DMS153 treated with DMSO at 0.1 percent for 48 hours (cell line): ENCODE measurements at regions not wholly inside any gene's neighbourhood (a gene's known extent, or its start where the extent isn't known, plus 50 kb on each side); places are given as distances from the start of the nearest gene placed in this dataset.
"Not testable (repeated sequence)": the region's sequence is repeated elsewhere in the genome, so short reads cannot be mapped to it uniquely, and the experiment has no call there.

Experiments
- DNase-seq: peaks from one replicate; lab custom pipeline; 2025; ENCODE audit not compliant: unreplicated experiment; lab: John Stamatoyannopoulos, UW

DNA sequence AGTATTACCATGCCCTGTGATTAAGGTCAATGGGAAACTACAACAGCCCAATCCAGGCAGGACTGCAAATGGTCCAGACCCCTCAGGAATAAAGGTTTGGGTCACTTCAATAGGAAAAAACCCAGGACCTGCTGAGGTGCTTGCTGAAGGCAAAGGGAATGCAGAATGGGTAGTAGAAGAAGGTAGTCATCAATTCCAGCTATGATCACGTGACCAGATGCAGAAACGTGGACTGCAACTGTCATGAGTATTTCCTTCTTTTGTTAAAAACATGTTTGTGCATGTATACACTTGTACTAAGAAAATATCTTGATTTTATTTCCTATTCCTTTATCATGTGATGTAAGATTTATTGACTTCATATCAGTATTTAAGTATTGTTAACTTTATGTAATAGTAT, 319.6 kb upstream of the FGF16 start:
- not testable (repeated sequence) for DNase-seq

DNA sequence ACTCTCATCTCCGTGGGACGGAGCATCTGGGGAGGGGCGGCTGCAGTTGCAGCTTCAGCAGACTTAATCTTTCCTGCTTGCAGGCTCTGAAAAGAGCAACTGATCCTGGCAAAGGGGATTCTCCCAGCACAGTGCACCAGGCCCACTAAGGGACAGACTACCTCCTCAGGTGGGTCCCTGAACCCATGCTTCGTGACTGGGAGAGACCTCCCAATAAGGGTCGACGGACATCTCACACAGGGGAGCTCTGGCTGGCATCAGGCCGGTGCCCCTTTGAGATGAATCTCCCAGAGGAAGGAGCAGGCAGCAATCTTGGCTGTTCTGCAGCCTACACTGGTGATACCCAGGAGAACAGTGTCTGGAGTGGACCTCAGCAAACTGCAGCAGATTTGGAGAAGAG, 303.3 kb upstream of the FGF16 start:
- no peak for DNase-seq

DNA sequence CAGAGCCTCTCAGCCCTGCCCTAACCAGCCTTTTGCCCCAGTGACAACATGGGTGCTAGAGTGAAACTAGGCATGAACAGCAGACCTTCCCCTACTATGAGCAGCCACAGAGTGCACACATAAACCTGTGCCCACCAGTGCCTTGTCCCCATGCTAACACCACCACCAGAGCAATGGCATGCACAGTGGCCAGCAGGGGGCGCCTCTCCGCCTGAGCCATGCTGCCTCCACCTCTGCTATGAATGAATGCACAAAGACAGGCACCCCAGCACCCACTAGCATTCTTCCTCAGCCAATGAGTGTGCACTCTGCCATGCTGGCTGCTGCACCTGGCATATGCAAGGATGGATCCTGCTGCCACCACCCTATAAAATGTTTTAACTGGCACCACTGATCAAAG, 286.9 kb upstream of the FGF16 start:
- no peak for DNase-seq

DNA sequence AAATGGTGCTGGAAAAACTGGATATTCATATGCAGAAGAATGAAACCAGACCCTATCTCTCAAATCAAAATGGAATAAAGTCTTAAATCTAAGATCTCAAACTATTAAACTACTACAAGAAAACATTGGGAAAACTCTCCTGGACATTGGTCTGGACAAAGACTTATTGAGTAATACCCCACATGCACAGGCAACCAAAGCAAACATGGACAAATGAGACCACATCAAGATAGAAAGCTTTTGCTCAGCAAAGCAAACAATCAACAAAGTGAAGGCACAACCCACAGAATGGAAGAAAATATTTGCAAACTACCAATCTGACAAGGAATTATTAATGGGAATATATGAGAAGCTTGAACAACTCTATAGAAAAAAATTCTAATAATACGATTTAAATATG, 284.4 kb upstream of the FGF16 start:
- no peak for DNase-seq

DNA sequence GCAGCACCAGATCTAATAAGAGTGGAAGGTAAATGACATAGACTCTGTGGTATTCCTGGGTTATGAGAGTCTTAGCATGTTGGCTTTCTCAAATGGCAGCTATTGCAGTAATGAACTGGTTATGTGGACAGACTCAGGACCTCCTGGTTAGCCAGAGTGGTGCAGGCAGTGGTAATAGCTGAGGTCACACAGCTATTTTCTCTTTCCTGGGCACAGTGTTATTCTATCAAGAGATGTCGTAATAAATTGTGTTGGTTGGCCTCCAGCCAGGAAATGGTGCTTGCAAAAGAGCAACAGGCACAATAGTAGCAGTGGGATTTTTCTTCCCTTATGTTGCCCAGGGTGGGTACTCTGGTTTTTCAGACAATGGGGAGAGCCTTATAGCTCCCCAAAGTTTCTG, 279.2 kb upstream of the FGF16 start:
- no peak for DNase-seq

DNA sequence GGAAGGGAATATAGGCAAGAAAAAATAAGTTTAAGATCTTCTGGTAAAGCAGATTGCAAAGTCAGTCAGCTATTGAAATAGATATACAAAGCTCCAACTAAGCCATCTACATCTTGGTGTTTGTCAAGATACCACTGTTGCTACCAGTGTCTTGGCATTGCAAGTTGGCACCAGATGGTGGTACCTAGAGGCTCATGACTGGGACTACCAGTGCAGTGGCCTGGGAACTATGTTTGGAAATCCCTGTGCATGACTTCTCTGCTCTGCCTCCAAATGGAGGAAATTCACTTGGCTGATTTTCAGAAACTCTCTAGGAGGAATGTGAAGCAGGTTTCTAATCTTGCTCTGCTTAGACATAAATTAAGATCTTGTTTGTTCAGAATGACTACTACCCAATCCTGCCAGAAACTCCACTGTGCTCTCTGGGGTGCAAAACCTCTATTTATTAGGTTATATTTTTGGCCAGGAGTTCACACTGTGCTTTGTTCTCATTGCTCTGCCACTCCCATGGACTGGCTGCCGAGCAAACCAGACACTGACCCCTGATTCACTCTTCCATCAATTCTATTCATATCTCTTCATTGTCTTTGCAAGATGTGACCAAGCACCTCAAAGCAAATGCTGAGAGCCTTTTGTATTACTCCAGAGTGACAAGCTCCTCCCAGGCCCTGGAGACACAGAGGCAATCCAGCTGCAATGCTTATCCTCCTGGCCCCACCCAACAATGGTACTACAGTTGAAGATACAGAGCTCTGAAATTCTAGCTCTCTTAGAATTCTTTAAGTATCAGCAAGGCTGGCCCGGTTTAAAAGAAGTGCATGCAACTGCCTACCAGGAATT, 272.3 kb upstream of the FGF16 start:
- no peak for DNase-seq

DNA sequence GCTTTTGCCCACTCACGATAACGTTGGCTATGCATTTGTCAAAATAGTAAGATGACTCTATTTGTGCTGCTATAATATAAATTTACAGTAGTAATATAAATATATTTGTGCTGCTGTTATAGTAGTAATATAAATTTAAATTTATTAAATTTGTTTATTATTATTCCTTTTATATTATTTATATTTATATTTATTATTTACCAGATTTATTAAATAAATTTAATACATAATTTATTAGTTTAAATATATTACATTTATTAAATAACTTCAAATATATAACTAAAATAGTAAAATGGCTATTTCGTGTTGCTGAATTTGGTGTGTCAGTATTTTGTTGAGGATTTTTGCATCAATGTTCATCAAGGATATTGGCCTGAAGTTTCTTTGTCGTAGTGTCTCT, 246.5 kb upstream of the FGF16 start:
- no peak for DNase-seq

DNA sequence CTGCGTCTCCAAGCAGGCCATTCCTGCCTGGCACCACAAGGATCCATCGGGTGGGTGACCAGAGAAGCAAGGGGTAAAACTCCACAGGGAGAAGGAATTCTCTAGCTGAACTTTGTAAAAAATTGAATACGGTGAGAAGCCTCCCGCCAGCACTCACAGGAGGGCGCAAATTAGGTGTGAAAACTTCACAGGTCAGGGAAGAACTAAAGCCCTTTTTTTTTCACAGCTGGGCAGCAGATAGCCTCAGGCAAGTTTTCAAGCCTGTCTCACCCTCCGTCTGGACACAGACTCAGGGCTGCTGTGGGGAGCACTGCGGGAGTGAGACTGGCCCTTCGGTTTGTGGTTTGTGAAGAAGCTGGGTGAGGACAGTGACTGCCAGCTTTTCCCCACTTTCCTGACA, 224.1 kb upstream of the FGF16 start:
- no peak for DNase-seq

DNA sequence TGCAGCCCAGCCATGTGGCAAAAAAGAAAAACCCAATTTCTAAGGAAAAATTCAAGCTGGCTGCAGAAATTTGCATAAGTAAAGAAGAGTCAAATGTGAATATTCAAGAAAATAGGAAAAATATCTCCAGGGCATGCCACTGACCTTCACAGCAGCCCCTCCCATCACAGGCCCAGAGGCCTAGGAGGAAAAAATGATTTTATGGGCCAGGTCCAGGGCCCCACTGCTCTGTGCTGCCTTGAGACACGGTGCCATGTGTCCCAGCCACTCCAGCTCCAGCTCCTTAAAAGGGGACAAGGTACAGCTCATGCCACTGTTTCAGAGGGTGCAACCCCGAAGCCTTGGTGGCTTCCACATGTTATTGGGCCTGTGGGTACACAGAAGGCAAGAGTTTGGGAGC, 182.7 kb upstream of the FGF16 start:
- DNase-seq, result no peak

DNA sequence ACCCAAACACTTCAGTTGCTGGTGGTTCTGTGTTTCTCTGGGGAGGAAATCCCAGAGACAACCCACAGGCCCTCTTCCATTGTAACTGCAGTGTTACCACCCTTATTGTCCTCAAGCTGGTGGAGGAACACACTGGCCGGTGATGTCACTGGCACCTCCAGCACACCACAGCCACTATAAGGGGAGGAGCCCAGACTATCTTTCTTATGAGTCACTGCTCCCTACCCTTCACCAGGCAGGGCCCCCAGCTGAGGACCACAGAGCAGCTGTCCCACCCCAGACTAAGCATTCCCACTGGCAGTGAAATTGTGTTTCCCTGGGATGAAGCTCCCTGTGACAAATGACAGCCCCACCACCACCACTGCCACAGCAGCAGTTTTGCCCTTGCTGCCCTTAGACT, 171.8 kb upstream of the FGF16 start:
- DNase-seq, result no peak

DNA sequence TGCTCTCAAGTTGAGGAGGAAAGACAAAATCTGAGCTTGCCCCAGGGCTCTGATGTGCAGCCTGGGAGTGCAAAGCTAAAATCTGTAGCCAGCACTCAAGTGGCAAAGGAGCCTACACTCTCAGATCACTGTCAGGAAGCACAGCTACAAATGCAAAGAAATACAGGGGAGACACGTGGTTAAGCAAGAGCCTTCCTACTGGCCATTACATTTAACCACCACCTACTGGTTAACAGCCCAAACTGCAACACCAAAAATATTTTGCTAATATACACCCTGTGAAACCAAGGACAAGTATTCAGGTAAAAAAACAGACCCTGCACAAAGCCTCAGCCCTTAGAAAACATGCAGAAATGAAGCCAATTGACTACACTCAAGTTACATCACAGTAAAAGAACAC, 170.4 kb upstream of the FGF16 start:
- DNase-seq, result no peak

DNA sequence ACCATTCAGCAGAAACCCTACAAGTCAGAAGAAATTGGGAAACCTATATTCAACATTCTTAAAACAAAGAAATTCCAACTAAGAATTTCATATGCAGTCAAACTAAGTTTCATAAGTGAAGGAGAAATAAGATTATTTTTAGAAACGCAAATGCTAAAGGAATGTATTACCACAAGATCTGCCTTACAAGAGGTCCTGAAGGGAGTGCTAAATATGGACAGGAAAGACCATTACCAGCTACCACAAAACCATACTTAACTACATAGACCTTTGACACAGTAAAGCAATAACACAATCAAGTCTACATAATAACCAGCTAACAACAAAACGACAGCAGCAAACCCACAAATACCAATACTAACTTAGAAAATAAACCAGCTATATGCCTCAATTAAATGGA, 169.3 kb upstream of the FGF16 start:
- DNase-seq, result no peak

DNA sequence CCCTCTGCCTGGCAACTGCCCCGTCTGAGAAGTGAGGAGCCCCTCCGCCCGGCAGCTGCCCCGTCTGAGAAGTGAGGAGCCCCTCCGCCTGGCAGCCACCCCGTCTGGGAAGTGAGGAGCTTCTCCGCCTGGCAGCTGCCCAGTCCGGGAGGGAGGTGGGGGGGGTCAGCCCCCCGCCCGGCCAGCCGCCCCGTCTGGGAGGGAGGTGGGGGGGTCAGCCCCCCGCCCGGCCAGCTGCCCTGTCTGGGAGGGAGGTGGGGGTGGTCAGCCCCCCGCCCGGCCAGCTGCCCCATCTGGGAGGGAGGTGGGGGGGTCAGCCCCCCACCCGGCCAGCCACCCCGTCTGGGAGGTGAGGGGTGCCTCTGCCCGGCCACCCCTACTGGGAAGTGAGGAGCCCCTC, 167.8 kb upstream of the FGF16 start:
- not testable (repeated sequence) for DNase-seq

DNA sequence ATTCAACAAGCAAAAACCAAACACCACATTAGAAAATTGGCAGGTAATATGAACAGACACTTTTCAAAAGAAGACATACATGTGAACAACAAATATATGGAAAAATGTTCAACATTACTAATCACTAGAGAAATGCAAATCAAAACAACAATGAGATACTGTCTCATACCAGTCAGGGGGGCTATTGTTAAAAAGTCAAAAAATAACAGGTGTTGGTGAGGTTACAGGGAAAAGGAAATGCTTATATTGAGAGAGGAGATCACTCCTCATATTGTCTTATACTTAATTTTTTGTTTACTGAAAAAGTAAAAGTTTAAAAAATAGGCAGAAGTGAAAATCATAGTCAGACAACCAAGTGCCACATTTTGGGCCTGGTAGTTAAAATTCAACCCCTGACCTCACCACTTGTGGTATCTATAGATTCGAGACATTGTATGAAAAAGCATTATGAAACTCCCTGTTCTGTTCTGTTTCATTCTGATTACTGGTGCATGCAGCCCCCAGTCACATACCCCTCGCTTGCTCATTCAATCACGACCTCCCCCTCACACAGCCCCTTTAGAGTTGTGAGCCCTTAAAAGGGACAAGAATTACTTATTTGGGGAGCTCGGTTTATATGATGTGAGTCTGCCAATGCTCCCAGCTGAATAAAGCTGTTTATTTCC, 153.7 kb upstream of the FGF16 start:
- DNase-seq, result no peak

DNA sequence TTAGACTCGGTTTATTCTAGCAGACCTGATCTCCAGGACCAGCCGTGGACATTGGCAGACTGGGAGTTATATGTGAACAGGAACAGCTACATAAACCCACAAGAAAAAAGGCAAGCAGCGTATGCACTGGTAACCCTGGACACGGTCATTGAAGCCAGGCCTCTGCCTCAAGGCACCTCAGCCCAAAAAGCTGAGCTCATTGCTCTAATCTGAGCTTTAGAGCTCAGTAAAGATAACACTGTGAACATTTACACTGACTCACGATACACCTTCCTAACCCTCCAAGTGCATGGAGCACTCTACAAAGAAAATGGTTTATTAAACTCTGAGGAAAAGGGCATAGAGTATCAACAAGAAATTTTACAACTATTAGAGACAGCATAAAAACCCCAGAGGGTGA, 148.9 kb upstream of the FGF16 start:
- no peak for DNase-seq

DNA sequence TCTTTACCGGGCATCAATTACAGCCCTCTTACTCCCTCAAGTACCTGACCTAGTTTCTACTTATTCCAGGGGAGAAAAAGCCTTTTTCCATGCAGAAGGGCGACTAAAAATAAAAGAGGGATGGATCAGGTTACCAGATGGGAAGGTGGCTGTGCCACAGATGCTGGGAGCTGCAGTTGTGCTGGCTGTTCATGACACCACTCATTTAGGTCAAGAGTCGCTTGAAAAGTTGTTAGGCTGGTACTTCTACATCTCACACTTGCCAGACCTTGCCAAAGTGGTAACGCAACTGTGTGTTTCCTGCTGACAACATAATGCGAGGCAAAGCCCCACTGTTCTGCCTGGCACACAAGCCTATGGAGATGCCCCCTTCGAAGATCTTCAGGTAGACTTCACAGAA, 148.4 kb upstream of the FGF16 start:
- no peak for DNase-seq

DNA sequence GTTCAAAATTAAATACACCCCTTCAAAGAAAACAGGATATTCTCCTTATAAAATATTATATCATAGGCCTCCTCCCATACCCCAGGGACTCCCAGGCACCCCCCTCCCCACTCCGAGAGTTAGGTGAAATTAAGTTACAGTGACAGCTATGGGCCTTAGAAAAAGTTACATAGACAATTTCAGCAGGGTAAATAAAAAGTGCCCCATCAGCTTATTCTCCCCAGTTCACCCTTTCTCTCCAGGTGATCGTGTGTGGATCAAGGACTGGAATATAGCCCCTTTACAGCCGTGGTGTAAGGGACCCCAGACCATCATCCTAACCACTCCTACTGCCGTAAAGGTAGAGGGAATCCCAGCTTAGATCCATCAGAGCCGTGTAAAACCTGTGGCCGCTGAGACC, 147.6 kb upstream of the FGF16 start:
- DNase-seq, result no peak

DNA sequence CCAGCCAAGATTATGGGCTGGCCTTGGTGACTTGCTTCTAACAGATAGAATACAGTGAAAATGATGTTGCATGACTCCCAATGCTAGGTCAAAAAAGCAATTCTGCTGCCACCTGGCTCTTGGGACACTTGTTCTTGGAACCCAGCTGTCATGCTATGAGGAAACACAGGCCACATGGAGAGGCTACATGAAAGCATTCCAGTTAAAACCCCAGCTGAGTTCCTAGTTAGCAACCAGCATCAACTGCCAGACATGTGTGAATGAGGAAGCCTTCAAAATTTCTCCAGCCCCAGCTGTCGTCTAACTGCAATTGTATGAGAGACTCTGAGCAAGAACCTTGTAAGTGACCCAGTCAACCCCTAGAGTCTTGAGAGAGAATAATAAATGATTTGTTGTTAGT, 105.2 kb upstream of the FGF16 start:
- no peak for DNase-seq

DNA sequence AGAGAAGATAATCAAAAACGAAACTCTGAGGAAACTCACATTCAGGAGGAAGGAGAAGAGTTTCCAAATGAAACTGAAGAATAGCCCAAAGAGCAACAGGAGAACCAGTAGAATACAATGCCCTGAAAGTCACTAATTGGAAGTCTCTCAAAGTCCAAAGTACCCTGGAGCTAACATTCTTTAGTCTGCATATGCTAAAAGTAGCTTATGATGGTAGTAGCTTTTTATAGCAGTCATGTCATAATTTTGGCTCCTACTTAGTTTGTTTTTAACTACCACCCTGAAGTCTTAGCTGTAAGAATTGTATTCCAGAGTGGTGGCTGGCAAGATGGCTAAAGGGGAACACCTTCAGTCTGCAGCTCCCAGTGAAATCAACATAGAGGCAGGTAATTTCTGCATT, 100.3 kb upstream of the FGF16 start:
- no peak for DNase-seq

DNA sequence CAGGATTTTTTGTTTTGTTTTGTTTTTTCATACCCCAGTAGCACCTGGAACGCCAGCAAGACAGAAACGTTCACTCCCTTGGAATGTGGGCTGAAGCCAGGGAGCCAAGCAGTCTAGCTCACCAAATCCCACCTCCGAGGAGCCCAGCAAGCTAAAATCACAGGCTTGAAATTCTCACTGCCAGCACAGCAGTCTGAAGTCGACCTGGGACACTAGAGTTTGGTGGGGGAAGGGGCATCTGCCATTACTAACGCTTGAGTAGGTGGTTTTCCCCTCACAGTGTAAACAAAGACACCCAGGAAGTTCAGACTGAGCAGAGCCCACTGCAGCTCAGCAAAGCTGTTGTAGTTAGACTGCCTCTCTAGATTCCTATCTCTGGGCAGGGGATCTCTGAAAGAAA, 99.6 kb upstream of the FGF16 start:
- no peak for DNase-seq

DNA sequence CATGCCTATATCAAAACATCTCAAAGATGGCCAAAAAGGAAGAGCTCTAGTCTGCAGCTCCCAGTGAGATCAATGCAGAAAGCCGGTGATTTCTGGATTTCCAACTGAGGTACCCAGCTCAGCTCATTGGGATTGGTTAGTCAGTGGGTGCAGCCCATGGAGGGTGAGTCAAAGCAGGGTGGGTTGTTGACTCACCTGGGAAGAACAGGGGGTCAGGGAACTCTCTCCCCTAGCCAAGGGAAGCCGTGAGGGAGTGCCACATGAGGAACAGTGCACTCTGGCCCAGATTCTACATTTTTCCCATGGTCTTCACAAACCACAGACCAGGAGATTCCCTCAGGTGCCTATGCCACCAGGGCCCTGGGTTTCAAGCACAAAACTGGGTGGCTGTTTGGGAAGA, 57.3 kb upstream of the FGF16 start:
- DNase-seq, result no peak

DNA sequence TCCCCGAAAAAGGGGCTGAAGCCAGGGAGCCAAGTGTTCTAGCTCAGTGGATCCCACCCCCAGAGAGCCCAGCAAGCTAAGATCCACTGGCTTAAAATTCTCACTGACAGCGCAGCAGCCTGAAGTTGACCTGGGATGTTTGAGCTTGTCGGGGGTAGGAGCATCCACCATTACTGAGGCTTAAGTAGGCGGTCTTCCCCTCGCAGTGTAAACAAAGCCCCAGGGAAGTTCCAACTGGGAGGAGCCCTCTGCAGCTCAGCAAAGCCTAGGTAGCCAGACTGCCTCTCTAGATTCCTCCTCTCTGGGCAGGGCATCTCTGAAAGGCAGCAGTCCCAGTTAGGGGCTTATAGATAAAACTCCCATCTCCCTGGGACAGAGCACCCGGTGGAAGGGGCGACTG, 56.8 kb upstream of the FGF16 start:
- DNase-seq, result not testable (repeated sequence)

DNA sequence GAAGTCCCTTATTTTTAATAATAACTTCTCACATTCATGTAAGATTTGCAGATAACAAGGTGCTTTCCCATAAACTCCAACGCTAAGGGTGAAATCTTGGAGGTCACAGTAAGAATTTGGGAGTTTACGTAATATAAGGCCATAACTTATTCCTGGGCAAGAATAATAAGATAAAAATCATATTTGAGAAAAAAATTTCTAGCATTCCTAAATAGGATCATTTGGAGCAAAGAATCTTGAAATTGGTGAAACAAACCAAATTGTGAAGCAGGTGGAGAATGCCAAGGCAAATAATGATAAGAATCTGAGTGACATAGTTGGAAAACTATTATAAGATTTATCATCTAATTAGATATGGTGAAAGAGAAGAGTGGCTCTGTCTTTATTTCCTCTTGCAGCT, 50.4 kb upstream of the FGF16 start:
- no peak for DNase-seq
